Jurkat, Clone E6-1 (cell line): ENCODE measurements at regions not wholly inside any gene's neighbourhood (a gene's known extent, or its start where the extent isn't known, plus 50 kb on each side); places are given as distances from the start of the nearest gene placed in this dataset.

Source experiments
- DNase-seq: peaks from one replicate; pipeline ENCODE4 v3.0.0-alpha.2; 2011; ENCODE audit warnings: low read depth, low spot score
- H3K4me3 ChIP-seq: 2 replicates; pipeline ENCODE4 v1.5.1; 2011; ENCODE audit warnings: mild to moderate bottlenecking, low read length, control low read depth, moderate library complexity

DNA sequence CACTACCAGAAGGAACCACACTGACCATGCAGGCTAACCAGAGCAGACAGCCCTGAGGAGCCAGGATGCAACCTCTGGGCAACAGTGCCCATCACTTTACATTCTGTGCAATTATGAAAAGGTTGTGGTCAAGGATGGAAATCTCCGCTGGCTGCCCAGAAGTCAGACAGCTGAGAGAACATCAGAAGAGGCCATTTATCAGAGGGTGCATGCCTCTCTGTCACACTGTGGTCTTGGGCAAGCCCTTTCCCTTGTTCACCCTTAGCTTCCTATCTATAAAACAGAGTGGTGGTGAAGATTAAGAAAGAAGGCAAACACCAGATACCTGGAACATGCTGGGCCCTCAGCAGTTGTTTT lies 120.7 kb upstream of the GDF10 start:
- no peak overlapping the region for H3K4me3 ChIP-seq
- no peak for DNase-seq

DNA sequence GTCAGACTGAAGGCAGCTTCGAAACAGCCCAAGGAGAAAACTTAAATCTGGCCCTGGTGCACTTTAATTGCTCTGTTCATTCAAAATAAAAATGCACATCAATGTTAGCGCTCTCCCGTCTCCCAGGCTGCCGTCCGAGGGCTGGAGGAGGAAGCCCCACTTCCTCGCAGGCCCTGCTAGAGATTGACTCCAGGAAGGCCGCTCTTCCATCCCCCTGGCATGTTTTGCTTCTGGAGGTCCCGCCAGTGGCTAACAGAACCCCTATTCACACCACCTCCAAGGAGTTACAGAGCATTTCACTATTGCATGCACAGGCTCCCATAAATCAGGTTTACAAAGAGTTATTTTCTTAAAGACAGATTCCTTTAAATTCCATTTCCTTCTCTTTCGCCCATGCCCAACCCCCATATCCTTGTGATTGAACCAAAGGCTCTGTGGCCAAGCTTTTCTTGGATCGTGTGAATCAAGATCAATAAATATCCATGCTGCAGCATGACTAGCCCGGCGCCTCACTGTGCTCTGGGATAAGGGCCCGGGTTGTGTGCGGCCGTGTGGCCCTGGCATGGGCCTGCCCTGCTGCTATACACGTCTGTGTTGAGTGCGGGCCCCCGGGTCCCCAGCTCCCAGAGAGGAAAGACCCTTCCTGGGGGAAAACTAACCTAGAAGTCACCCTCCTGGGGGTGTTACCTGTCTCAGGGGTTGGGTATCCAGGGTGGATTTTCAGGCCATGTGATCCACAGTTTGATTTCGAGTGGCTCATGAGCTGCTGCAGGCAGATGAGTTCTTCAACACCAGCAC lies 118.7 kb upstream of the GDF10 start:
- DNase-seq: no peak

DNA sequence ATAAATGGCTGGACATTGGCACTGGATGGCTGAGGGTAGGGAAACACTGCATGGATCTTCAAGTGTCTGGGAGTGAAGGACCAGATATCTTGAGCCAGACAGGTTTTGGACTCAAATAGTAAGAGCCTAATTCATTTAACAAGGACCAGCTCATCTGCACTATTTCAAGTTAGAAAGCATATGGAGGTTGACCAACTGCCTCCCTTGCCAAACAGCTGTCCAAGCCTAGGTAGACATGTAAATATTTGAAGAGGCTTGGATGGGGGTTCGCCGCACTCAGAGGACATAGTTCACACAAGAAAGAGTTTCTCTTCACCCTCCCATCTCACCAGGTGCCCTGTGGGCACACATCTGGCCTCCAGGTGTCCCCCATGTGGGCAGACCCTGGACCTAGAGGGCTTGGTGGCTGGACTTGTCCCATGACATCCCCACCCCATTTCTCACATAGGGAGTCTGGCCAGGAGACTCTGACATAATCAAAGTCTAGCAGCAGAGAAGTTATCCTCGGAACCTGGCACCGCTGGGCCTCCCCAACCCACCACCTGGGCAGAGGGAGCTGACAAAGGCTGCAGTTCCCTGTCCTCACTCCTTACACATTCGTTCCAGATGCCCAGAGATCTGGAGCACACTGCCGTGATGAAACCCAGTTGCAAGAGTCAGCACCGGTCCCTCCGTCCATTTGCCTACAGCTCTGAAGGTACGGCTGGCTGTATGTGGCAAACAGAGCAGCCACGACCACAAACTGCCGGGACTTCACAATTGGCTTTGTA lies 116.9 kb upstream of the GDF10 start:
- DNase-seq: no peak
- no peak overlapping the region for H3K4me3 ChIP-seq

More for the DNA sequence above, 118.7 kb upstream of the GDF10 start:
- no peak overlapping the region for H3K4me3 ChIP-seq

DNA sequence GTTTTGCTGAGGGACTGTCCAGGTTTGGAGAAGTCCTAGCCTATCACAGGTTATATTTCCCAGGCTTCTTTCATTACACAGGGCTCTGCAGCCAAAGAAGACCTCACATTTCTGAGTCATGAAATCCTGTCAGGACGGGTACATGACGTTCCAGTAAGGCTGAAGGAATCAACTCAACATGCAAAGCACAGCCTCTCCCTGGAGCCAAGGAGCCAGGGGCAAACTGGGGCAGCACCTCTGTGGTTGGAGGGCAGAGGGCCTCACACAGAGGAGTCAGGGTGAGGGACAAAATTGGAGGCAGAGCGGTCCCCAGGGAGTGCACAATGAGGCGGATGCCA lies 116.3 kb upstream of the GDF10 start:
- H3K4me3 ChIP-seq: no peak overlapping the region
- DNase-seq: no peak

DNA sequence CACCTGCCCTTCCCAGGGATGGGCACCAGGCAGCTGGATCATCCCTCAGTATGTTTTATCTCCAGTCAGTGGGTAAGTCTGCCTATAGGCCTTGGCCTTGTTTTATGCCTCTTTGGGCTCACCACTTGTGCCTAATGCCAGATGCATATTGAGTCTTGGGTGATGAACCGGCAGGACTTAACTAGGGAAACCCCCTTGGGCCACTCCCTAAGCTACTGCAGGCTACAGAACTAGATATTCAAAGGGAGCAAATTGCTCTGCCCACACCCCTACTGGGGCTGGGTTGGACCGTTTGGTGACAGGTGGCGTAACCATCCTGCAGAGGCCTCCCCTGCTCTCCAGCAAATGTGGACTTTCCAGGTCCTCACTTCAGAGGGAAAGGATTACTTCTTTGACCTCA lies 115.7 kb upstream of the GDF10 start:
- no peak overlapping the region for H3K4me3 ChIP-seq
- no peak for DNase-seq

DNA sequence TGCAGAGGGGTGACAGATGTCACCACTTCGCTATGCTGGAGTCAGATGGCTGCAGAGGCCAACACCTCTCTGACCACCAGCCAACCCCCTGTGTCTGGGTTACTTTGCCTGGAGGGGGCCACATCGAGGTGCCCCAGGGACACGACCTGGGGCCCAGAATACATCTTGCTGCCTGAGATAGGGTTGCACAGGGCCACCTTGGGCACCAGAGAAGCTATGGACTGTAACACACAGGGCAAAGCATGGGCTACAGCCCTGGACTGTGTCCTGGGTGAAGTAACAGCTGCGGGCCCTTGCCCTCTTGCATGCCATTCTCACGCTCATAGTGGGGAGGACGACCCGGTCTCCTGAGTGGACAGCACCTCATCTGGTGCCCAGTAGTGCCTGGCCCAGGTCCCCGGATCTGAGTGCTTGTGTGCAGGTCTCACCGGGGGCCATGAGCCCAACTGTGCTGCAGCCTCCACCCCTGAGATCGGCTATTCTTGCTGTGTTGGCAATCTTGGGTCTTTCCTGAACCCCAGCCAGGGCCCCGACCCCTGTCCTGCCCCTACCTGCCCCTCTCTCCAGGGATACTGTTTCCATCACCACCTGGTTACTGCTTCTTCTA lies 115.2 kb upstream of the GDF10 start:
- H3K4me3 ChIP-seq: no peak overlapping the region
- DNase-seq: no peak

DNA sequence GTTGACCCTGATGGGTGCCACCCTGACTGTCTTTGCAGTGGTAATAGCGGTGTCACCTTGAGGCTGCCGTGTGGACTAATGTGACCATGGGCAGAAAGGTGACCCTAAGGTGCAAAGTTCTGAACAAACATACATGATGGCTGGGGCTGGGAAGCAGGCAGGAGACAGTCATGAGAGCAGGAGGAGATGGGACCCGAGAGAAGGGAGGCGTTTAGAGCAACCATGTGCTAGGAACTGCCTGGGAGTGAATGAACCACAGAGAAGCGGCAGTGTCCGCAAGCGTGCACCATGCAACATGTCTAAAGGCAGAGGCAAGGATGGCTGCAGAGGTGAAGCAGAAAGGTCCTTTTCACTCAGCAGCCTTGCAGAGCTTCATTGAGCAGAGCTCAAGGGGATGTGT lies 113.1 kb upstream of the GDF10 start:
- no peak overlapping the region for H3K4me3 ChIP-seq
- DNase-seq: no peak

DNA sequence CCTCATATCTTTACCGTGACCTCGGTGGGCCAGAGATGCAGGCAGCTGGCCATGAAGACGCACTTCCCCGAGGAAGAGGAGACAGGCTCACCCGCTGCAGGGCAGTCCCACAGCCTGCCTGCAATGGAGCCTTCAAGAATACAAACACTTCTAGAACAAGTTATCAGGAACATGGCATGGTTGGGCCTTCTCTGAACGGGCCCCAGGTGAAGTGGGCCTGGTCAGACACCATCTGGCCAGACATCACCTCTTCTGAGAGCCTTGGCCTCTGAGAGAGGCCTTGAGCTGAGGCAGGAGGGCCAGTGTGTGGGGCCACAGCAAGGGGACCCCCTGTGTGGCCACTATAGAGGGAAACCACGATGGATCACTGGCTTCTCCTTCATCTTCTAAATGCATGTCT lies 112.4 kb upstream of the GDF10 start:
- no peak for DNase-seq
- no peak overlapping the region for H3K4me3 ChIP-seq

DNA sequence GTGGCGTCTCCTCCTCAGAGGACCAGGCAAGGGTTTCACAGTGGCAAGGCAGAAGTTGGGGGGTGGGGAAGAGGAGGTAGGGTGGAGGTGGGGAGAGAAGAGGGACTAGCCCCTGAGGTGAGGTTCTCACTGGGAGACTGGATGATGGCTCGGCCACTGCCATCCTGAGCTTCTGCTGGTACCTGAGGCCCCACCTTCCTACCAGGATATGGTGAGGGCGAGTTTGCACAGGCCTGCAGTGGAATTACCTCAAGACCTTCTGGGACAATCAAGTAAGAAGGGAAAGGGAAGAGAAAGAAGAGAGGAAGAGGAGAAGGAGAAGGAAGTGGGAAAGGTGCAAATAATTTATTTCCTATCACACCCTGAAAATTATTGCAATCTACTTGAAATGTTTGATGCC lies 111.8 kb upstream of the GDF10 start:
- no peak for DNase-seq
- H3K4me3 ChIP-seq: no peak overlapping the region

DNA sequence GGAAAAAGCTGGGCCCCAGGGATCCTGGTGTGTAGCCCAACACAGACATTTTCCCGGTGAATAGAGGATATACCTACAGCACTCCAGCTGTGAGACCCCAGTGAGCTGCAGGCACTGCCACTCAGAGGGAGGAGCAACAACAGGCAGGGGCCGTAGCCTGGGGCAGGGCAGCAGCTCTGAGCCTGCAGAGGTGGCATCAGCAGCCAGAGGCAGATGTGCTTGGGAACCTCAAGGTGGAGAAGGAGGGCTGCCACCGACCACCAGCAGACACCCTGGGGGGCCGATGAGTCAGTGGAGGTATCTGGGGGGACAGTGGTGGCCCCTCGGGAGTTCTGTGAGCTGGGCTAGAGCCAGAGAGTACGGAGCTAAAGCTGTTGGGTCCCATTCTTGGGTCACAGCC lies 110.2 kb upstream of the GDF10 start:
- no peak overlapping the region for H3K4me3 ChIP-seq
- no peak for DNase-seq

DNA sequence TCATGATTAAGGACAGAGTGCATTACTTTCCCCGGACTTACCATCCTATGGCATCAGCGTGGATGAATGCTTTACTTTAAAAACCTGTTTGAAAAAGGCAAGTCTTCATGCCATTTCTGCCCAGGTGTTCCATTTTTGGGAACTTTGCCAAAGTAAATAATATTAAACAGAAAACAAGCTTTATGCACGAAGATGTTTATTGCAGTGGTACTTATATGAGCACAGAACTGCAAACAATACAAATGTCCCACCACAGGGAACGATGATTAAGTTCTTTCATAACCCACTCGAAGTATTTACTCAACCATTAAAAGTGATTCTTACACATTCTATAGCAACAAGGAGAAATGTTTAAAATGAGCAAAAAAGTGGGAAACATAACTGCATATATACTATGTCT lies 109.7 kb upstream of the GDF10 start:
- no peak overlapping the region for H3K4me3 ChIP-seq
- no peak for DNase-seq

DNA sequence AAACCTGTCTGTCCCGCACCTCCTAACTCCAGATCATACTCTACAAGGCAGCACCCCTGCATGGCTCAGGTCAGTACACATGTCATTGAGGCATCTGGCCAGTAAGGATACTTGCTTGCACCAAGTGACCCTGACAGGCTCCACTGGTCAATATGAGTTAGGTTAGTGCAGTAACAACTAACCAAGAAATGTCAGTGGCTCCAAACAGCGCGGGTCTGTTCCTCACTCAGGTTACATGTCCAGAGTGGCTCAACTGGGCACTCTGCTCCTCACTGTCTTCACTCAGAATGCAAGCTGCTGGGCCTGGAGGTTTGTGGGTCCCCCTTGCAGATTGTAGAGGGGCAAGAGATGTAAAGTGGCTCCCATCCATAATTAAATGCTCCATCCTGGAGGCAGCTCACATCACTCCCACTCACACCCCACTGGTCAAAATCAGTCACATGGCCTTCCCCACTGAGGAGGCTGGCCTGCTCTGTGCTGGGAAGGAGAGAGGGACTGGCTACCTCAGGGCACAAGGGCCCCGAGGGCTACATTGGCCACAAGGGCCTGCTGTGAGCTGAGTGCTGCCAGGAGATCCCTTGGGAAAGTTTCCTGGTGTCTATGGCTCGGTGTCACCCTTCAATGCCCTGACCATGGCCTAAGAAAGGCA lies 109.1 kb upstream of the GDF10 start:
- H3K4me3 ChIP-seq: no peak overlapping the region
- no peak for DNase-seq

DNA sequence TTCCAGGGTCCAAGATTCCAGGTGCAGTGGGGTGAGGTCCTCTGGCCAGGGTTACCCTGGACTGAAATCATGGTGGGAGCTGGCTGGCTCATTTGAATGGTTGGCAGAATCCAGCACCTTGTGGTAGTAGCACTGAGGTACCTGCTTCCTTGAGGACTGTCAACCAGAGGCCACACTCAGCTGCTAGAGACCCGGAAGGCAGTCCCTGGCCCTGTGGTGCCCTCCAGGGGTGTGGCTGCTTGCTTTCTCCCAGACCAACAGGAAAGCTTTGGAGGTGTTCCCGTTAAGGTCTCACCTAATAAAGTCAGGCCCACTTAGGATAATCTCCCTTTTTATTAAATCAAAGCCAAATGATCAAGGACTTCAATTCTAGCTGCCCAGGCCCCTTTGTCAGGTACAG lies 107.7 kb upstream of the GDF10 start:
- no peak overlapping the region for H3K4me3 ChIP-seq
- no peak for DNase-seq

DNA sequence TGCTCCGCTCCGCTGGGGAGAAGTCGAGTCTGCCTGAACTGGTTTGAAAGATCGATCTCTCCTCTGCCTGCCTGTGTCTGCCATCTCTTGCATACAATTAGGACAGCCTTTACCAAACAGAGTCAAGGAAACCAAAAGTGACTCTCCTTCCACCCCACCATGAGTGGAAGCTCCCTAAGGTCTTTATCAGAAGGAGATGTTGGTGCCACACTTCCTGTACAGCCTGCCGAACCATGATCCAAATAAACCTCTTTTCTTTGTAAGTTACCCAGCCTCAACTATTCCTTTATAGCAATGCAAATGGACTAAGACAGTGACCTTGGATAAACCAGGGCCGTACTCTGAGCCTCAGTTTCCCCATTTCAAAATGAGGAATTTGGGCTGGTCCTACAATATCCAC lies 106.3 kb upstream of the GDF10 start:
- no peak for DNase-seq
- no peak overlapping the region for H3K4me3 ChIP-seq

DNA sequence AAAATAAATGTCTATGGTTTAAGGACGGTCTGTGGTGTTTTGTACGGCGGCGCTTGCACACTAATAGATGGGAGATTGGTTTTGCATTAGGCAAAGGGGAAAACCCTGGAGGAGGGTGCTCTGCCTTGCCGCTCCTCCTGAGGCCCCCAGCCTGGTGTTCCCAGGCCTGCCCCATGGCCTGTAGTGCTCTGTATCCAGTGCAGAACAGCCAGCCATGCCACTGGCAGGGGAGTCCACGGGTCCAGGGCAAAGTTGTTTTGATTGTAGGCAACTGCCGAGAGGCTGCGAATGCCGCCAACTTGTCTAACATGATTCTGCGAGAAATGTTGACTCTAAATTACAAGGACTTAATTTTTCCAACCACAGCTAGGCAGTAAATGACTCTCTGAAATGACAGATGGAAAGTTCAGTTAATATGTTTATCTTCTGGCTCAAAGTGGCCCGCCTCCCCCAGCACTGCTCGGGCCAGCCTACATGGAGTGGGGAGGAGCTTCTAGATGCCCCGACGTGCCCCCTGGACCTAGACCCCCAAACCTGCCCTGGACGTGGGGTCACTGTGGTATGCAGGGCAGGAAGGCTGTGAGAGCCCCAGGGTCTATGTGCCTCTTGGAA lies 104.6 kb upstream of the GDF10 start:
- no peak for DNase-seq
- H3K4me3 ChIP-seq: no peak overlapping the region

DNA sequence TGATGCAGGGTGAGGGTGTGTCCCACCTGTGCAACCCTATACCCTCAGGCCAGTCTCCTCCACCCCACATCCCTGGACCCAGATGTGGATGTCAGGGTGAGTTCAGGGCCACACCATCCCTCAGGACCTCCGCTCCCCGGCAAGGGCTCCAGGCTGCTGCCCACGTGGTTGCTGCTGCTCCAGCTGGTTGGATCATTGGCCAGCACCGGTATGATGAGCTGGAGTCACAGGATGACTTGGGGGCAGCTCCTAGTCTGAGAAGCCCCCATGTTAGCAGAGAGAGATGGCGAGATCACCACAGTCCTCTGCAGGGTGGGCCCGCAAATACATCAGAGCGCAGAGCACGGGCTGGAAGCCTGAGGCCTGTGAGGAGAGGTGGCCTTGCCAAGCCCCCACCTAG lies 103.3 kb upstream of the GDF10 start:
- DNase-seq: no peak
- no peak overlapping the region for H3K4me3 ChIP-seq

DNA sequence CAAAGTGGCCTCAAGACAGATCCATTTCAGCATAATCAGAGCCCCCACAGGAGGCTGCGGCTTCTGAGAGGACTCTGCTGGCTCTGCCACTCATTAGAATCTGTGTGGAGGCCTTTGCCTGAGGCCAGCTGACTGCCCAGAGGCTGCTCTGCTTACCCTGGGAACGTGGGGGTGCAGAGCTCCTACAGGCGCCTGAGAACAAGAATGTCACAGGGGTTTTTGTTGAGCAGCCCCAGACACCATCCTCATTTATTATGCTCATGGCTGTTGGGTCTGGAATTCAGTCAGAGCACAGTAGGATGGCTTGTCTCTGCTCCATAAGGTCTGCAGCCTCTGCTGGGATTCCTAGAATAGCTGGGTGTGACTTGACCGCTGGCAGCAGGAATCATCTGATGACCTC lies 101.8 kb upstream of the GDF10 start:
- no peak overlapping the region for H3K4me3 ChIP-seq
- DNase-seq: no peak

DNA sequence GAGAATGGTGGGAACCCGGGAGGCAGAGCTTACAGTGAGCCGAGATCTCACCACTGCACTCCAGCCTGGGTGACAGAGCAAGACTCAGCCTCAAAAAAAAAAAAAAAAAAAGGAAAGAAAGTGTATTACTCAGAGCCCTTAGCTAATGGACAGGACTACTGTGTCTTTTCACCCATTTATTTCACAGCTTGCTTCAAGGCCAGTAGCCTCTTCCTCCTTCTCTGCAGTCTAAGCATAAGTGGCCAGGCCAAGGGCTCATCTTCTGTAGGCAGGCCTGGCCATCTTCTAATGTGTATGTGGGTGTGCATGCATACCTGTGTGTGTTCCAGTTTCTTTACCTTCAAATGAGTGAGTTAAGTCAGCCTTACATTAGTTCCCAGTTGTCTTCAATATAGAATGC lies 94.8 kb upstream of the GDF10 start:
- no peak overlapping the region for H3K4me3 ChIP-seq
- DNase-seq: no peak

DNA sequence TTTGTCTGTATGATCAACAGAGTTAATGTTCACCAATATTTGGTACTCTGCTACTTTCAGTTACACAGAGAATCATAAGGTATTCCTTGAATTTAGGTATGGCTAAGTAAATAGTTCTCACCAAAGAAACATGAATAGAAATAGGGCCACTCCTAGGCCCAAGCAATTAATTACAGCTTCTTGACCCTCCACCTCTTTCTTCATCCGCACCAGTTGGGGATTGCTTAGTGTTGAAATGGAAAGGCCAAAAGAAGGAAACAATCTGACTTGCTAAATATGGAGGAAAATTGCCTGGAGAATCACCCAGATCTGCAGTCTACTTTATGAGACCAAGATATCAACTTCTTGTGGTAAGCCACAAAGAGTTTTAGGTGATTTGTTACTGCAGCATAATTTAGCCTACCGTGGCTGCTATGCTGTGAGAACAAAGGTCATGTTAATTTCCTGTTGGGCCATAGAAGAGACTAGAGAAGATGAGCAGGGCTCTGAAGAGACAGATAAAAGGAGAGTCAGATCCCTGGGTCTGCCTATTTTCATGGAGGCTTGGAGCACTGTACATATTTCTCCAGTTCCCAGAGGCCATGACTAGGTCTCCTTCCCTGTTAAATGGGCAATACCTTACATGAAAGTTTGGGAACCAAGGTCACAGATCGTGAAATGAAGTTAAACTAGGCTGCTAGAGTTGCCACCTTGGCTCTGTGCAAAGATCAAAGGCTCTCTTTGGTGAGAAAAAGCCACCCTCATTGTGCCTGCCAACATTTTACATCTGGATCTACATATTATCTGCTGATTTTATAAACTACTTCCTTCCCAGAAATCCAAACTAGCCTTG lies 93.3 kb upstream of the GDF10 start:
- H3K4me3 ChIP-seq: no peak overlapping the region
- peak; percentile 79 for DNase-seq
